ENCODE measurements at regions not wholly inside any gene's neighbourhood (a gene's known extent, or its start where the extent isn't known, plus 50 kb on each side); places are given as distances from the start of the nearest gene placed in this dataset.
"Not testable (repeated sequence)": the region's sequence is repeated elsewhere in the genome, so short reads cannot be mapped to it uniquely, and the experiment has no call there.

DNA sequence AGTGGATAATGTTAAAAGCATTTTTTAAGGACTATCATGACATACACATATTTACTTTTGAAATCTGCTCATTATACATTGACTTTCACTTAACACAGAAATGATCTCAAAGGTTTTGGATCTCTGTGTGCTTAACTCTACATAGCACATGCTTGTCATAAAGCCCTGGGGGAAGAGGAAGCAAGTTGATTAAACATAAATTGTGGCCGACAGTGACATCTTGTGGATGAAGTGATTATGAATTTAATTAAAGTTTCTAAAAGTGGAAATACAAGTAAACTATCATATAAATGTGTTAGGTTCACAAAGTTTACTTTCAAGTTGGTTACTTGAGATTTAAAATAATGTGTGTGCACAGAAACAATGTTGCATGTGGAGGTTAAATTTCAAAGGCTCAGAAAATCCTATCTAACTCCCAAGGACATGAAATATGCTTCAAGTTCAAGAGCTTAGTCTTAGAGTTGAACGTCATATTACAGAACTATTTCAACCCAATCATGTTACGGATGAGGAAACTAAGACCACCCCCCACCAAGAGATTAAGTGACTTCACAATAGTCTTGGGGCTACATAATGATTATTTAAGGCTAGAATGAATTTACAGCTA, 1247.8 kb downstream of the GATA3 start:
- no peak overlapping the region for H3K4me3 ChIP-seq (ENCODE audit: low read length)
- peaks cover 3% of the 10 kb centered on the region for H3K27me3 ChIP-seq (replicated peaks; ENCODE audit: control insufficient read depth, insufficient read depth, low read length)
- no peak overlapping the region for H3K9ac ChIP-seq (ENCODE audit: low read length)
- peak; percentile 79 for DNase-seq (ENCODE audit: low read depth)
- H3K4me1 ChIP-seq (ENCODE audit: control insufficient read depth, insufficient read depth, low read length) = no peaks in the 10 kb centered on the region
- no peaks in the 10 kb centered on the region for H3K9me3 ChIP-seq (ENCODE audit: control insufficient read depth, low read length)
- H3K36me3 ChIP-seq (ENCODE audit: control insufficient read depth, insufficient read depth, low read length, severe bottlenecking) = no peaks in the 10 kb centered on the region

DNA sequence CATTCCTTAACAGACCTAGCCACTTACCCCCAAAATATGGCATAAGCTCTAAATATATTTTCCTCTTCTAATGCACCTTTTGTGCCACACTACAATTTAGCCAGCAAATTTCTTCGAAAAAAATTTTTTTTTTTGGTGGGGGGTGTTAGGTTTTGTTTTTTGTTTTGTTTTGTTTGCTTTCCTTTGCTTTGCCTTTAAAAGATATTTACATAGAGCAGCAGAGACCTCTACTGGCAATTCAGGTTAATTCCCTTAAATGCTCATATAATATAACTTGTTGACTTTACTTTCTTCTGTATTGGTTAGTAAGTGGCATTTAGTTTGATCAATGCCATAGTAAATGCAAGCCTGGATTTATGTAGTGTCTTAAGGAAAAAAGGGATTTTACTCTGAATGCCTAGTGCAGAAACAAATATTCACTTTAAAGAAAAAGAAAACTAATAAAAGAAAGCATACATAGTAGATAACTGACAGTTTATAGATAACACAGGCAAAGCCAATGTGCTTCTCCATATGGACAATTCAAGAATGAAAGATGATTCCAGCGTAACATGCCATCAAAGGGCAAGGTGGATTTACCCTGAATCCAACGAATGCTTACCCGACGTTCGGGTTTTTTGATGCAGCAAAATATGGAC, 1250.6 kb downstream of the GATA3 start:
- peak; percentile 64 for DNase-seq (ENCODE audit: low read depth)
- H3K27me3 ChIP-seq (replicated peaks; ENCODE audit: control insufficient read depth, insufficient read depth, low read length) = peaks cover 3% of the 10 kb centered on the region
- no peak overlapping the region for H3K4me3 ChIP-seq (ENCODE audit: low read length)
- H3K9ac ChIP-seq (ENCODE audit: low read length) = no peak overlapping the region
- H3K4me1 ChIP-seq (ENCODE audit: control insufficient read depth, insufficient read depth, low read length) = no peaks in the 10 kb centered on the region
- H3K36me3 ChIP-seq (ENCODE audit: control insufficient read depth, insufficient read depth, low read length, severe bottlenecking) = no peaks in the 10 kb centered on the region
- no peaks in the 10 kb centered on the region for H3K9me3 ChIP-seq (ENCODE audit: control insufficient read depth, low read length)

DNA sequence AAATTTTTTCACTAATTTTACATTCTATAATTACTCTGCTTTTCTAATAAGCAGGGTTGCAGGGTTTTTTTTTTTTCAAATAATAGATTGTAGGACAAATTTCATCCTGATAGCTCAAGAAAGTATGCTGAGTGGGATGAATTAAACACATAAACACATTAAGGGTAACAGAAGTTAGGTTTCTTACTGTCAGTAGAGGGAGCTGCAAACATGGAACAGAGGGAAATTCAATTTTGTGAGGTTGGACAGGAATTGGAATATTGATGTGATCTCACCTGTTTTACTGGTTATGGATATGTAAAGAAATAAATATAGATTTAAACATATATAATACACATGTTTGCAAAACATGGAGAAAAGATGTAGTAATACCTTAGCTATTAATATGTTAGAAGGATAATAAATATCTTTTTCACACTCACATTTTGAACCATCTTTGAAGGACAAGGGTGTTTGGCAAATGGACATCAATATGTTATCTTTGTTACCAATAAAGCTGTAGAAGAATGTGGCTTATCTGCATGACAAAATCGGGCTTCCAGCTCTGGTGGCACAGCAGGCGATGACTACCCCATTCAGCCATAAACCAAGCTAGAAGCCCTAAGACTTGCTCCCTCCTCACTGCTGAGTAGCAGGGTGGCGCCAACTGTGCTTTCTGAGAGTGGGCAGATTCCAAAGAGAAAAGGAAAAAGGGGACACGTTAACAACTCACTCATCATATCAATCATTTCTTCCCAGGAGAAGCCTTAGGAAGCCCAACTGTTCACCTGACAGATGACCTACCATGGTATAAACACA, 1257.4 kb downstream of the GATA3 start:
- Histone ChIP-seq H3K4me1 (ENCODE audit: control insufficient read depth, insufficient read depth, low read length) (peaks cover 2% of the 10 kb centered on the region), H3K9me3 (ENCODE audit: control insufficient read depth, low read length) (no peaks in the 10 kb centered on the region), H3K9ac (ENCODE audit: low read length) (no peak overlapping the region), H3K4me3 (ENCODE audit: low read length) (no peak overlapping the region), H3K27me3 (replicated peaks; ENCODE audit: control insufficient read depth, insufficient read depth, low read length) (no peaks in the 10 kb centered on the region), H3K36me3 (ENCODE audit: control insufficient read depth, insufficient read depth, low read length, severe bottlenecking) (no peaks in the 10 kb centered on the region)
- DNase-seq (ENCODE audit: low read depth) = no peak

DNA sequence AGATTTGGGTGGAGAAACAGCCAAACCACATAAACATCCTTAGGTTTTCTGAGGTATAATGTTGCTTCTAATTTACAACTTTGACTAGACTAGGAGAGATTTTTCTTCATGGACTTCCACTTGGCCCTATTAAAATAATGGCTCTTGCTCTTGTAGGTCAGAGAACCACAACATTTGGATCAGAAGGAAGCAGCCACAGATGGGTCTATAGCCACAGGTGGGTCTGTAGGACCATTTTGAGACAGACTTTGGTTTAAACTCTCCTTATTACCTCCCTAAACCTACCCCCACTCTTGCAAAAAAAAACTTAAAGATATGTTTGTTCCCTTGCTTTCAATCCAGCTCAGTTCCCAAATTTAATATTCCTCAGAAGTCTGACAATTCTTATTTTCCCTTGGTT, 1260.8 kb downstream of the GATA3 start:
- Histone ChIP-seq H3K9me3 (ENCODE audit: control insufficient read depth, low read length) (no peaks in the 10 kb centered on the region), H3K27me3 (replicated peaks; ENCODE audit: control insufficient read depth, insufficient read depth, low read length) (no peaks in the 10 kb centered on the region), H3K4me1 (ENCODE audit: control insufficient read depth, insufficient read depth, low read length) (peaks cover 2% of the 10 kb centered on the region), H3K9ac (ENCODE audit: low read length) (no peak overlapping the region), H3K4me3 (ENCODE audit: low read length) (no peak overlapping the region), H3K36me3 (ENCODE audit: control insufficient read depth, insufficient read depth, low read length, severe bottlenecking) (no peaks in the 10 kb centered on the region)
- no peak for DNase-seq (ENCODE audit: low read depth)

DNA sequence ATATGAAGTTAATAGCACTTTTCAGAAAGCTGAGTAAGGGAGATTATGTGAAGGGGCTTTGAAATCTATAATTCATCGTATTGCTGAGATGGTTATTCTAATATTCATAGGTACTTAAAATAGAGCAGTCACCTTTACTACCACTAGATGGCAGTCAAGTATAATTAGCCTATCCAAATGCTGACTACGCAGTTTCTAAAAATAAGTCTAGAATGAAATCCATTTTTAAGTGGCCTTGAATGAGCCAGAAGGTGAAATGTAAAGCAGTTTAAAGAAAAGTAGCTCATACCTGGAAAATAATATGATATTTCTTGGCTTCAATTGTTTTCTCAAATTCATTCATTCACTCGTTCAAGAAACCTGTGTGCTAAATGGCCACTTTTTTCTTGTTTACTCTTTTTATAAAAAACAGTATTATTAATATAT, 1277.1 kb downstream of the GATA3 start:
- Histone ChIP-seq H3K4me3 (ENCODE audit: low read length) (no peak overlapping the region), H3K9ac (ENCODE audit: low read length) (no peak overlapping the region), H3K9me3 (ENCODE audit: control insufficient read depth, low read length) (no peaks in the 10 kb centered on the region), H3K36me3 (ENCODE audit: control insufficient read depth, insufficient read depth, low read length, severe bottlenecking) (no peaks in the 10 kb centered on the region), H3K4me1 (ENCODE audit: control insufficient read depth, insufficient read depth, low read length) (peaks cover 3% of the 10 kb centered on the region), H3K27me3 (replicated peaks; ENCODE audit: control insufficient read depth, insufficient read depth, low read length) (peaks cover 7% of the 10 kb centered on the region)
- peak; percentile 76 for DNase-seq (ENCODE audit: low read depth)

DNA sequence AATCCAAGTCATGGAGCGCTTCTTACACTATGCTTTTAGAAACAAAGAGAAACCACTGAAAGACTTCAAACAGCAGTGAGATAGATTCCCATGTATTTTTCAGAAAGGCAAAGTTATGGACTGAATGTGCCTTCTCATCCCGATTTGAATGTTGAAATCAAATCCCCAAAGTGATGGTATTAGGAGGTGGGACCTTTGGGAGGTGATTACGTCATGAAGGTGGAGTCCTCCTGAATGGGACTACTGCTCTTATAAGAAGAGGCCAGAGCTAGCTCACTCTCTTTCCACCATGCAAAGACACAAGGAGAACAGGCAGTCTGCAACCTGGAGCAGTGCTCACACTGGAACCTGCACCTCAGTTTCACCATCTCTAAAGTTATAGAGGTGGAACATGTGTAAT, 1279.8 kb downstream of the GATA3 start:
- Histone ChIP-seq H3K4me3 (ENCODE audit: low read length) (no peak overlapping the region), H3K4me1 (ENCODE audit: control insufficient read depth, insufficient read depth, low read length) (no peaks in the 10 kb centered on the region), H3K36me3 (ENCODE audit: control insufficient read depth, insufficient read depth, low read length, severe bottlenecking) (no peaks in the 10 kb centered on the region), H3K9me3 (ENCODE audit: control insufficient read depth, low read length) (no peaks in the 10 kb centered on the region), H3K27me3 (replicated peaks; ENCODE audit: control insufficient read depth, insufficient read depth, low read length) (peaks cover 4% of the 10 kb centered on the region), H3K9ac (ENCODE audit: low read length) (no peak overlapping the region)
- no peak for DNase-seq (ENCODE audit: low read depth)

DNA sequence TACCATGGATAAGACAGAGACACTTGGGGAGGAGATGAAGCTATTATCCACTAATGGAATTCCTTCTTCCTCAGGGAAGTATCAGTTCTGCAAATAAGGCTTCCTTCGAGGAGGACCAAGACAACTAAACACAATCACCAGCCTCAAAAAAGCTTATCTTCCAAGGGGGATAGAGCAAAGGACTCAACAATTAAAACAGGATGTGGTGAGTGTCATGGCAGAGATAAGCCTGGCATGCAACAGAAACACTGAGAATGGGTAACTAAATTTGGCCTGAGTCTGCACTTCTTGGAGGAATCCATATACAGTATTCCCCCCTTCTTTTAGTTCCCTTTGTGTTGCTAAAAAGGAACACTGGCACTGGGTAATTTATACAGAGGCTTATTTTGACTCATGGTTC, 1285.2 kb downstream of the GATA3 start:
- no peak for DNase-seq (ENCODE audit: low read depth)
- no peaks in the 10 kb centered on the region for H3K27me3 ChIP-seq (replicated peaks; ENCODE audit: control insufficient read depth, insufficient read depth, low read length)
- no peak overlapping the region for H3K4me3 ChIP-seq (ENCODE audit: low read length)
- H3K9me3 ChIP-seq (ENCODE audit: control insufficient read depth, low read length) = no peaks in the 10 kb centered on the region
- H3K36me3 ChIP-seq (ENCODE audit: control insufficient read depth, insufficient read depth, low read length, severe bottlenecking) = no peaks in the 10 kb centered on the region
- H3K4me1 ChIP-seq (ENCODE audit: control insufficient read depth, insufficient read depth, low read length) = no peaks in the 10 kb centered on the region
- no peak overlapping the region for H3K9ac ChIP-seq (ENCODE audit: low read length)

DNA sequence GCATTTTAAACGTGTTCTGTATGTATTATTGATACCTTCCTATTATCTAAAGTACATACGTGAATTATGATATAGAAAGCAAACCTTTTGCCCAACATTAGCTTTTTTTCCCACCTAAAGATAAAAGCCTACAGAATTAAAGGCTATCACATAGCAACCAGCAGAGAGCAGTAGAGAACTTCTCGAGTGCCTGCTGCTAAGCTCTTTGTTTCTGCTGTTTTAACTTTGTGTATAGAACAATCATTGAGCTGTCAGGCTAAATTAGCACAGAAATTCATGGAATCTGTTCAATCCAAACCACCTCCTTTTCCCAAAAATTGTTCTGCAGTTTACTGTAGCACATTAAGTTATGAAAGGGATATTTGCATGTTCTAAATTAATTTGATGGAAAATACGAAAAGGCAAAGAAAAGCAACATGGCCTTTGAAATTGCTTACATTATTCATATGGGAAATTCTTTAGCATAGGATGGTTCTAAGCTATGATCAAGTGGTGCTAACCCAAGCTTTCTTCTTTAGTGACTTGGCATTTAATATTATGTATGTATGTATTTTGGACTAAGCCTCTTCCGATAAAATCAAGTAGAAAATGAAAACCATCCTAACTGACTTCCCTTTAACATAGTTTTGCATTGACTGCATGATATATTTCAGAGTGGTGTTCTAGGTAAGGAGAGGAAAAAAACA, 1288.5 kb downstream of the GATA3 start:
- DNase-seq (ENCODE audit: low read depth) = peak; percentile 60
- no peaks in the 10 kb centered on the region for H3K27me3 ChIP-seq (replicated peaks; ENCODE audit: control insufficient read depth, insufficient read depth, low read length)

DNA sequence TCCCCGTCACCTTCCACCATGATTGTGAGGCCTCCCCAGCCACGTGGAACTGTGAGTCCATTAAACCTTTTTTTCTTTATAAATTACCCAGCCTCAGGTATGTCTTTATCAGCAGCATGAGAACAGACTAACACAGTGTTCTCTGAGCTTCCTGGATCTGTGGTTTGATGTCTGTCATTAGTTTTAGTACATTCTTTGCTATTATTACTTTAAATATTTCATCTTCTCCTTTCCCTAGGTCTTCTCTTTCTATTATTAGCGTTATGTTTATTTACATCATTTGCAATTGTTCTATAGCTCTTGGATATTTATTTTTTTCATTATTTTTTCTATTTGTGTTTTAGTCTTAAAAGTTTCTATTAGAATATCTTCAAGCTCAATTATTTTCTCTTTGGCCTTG, 1293.4 kb downstream of the GATA3 start:
- H3K4me1 ChIP-seq (ENCODE audit: control insufficient read depth, insufficient read depth, low read length); H3K27me3 ChIP-seq (replicated peaks; ENCODE audit: control insufficient read depth, insufficient read depth, low read length); H3K4me3 ChIP-seq (ENCODE audit: low read length); DNase-seq (ENCODE audit: low read depth); H3K9ac ChIP-seq (ENCODE audit: low read length); H3K36me3 ChIP-seq (ENCODE audit: control insufficient read depth, insufficient read depth, low read length, severe bottlenecking): not testable (repeated sequence)
- peaks cover 13% of the 10 kb centered on the region for H3K9me3 ChIP-seq (ENCODE audit: control insufficient read depth, low read length)

More for the DNA sequence above, 1288.5 kb downstream of the GATA3 start:
- no peaks in the 10 kb centered on the region for H3K36me3 ChIP-seq (ENCODE audit: control insufficient read depth, insufficient read depth, low read length, severe bottlenecking)
- H3K9ac ChIP-seq (ENCODE audit: low read length) = no peak overlapping the region
- no peaks in the 10 kb centered on the region for H3K4me1 ChIP-seq (ENCODE audit: control insufficient read depth, insufficient read depth, low read length)
- peaks cover 13% of the 10 kb centered on the region for H3K9me3 ChIP-seq (ENCODE audit: control insufficient read depth, low read length)
- no peak overlapping the region for H3K4me3 ChIP-seq (ENCODE audit: low read length)

DNA sequence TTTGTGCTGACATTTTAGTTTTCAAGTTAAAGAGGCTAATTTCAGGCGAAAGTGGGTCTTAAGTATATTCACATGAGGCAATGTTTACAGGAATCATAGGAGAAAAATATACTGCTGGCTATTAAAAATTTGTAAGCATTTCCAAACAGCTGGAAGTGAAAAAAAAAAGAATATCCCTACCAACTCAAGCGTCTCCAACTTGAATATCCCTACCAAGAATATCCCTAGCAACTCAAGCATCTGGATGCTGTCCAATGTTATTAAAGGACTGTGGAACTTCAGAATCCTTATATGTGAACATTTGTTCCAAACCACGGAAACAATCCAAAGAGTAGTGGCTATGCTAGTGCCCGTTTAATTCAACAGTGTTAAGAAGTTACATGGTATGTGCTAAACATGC, 1303.0 kb downstream of the GATA3 start:
- Histone ChIP-seq H3K9ac (ENCODE audit: low read length) (no peak overlapping the region), H3K4me1 (ENCODE audit: control insufficient read depth, insufficient read depth, low read length) (no peaks in the 10 kb centered on the region), H3K4me3 (ENCODE audit: low read length) (no peak overlapping the region), H3K27me3 (replicated peaks; ENCODE audit: control insufficient read depth, insufficient read depth, low read length) (no peaks in the 10 kb centered on the region), H3K36me3 (ENCODE audit: control insufficient read depth, insufficient read depth, low read length, severe bottlenecking) (no peaks in the 10 kb centered on the region), H3K9me3 (ENCODE audit: control insufficient read depth, low read length) (peaks cover 5% of the 10 kb centered on the region)
- DNase-seq (ENCODE audit: low read depth) = no peak

DNA sequence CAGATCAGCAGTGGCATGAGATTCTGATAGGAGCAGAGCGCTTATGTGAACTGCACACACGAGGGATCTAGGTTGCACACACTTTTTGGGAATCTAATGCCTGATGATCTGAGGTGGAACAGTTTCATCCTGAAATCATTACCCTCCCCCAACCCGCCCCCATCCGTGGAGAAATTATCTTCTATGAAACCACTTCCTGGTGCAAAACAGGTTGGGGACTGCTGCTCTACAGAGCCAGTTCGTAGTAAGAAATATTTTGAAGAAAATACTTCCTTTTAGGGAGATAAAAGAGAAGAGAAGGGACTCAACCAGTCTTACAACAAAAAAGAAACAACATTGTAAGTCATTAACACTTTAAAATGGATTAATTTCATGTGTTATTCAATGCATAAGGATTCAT, 1308.2 kb downstream of the GATA3 start:
- no peaks in the 10 kb centered on the region for H3K4me1 ChIP-seq (ENCODE audit: control insufficient read depth, insufficient read depth, low read length)
- no peak overlapping the region for H3K4me3 ChIP-seq (ENCODE audit: low read length)
- H3K9me3 ChIP-seq (ENCODE audit: control insufficient read depth, low read length) = no peaks in the 10 kb centered on the region
- H3K27me3 ChIP-seq (replicated peaks; ENCODE audit: control insufficient read depth, insufficient read depth, low read length) = no peaks in the 10 kb centered on the region
- no peaks in the 10 kb centered on the region for H3K36me3 ChIP-seq (ENCODE audit: control insufficient read depth, insufficient read depth, low read length, severe bottlenecking)
- no peak overlapping the region for H3K9ac ChIP-seq (ENCODE audit: low read length)
- no peak for DNase-seq (ENCODE audit: low read depth)
